ENCODE measurements at regions not wholly inside any gene's neighbourhood (a gene's known extent, or its start where the extent isn't known, plus 50 kb on each side); places are given as distances from the start of the nearest gene placed in this dataset.

GRCh38 chr1:56414728-56415224 is 164.6 kb downstream of the PLPP3 start (continued):
- peak in 1 of 2 experiments; percentile 75; a peak in 2 of 4 replicates for TF ChIP-seq REST (IDR thresholded peaks at IDR 0.05; ENCODE audit: borderline replicate concordance in 1 of 2, low read depth in 1 of 2, low read length in 2 of 2)
- peak; percentile 35; the same call in 1 of the 2 replicates for TF ChIP-seq HIC2 (CRISPR knock-in tag; IDR thresholded peaks at IDR 0.05; ENCODE audit: low read depth)
- peak; percentile 59; the same call in 1 of the 2 replicates for TF ChIP-seq ZNF431 (CRISPR knock-in tag; IDR thresholded peaks at IDR 0.05; ENCODE audit: borderline replicate concordance, low read depth)
- no peak for TF ChIP-seq DBP (CRISPR knock-in tag; IDR thresholded peaks at IDR 0.05; ENCODE audit: not compliant biosample characterization)
- TF ChIP-seq THAP7 (CRISPR knock-in tag; IDR thresholded peaks at IDR 0.05), result no peak
- TF ChIP-seq ZNF644 (CRISPR knock-in tag; IDR thresholded peaks at IDR 0.05; ENCODE audit: low read depth), result peak; percentile 74
- TF ChIP-seq ZNF430 (CRISPR knock-in tag; IDR thresholded peaks at IDR 0.05), result peak; percentile 67
- no peak for TF ChIP-seq IRF9 (CRISPR knock-in tag; IDR thresholded peaks at IDR 0.05; ENCODE audit: borderline replicate concordance)
- TF ChIP-seq NR2F2 (IDR thresholded peaks at IDR 0.05; ENCODE audit: borderline replicate concordance, low read depth), result peak; percentile 65; the same call in 1 of the 2 replicates
- no peak for TF ChIP-seq ZNF775 (CRISPR knock-in tag; IDR thresholded peaks at IDR 0.05; ENCODE audit: borderline replicate concordance)
- peak; percentile 81 for TF ChIP-seq KAT8 (CRISPR knock-in tag; IDR thresholded peaks at IDR 0.05)
- TF ChIP-seq PATZ1 (CRISPR knock-in tag; IDR thresholded peaks at IDR 0.05), result peak; percentile 84
- TF ChIP-seq YEATS2 (CRISPR knock-in tag; IDR thresholded peaks at IDR 0.05; ENCODE audit: borderline replicate concordance), result peak; percentile 66; the same call in 1 of the 2 replicates
- no peak for TF ChIP-seq PCBP1 (IDR thresholded peaks at IDR 0.05; ENCODE audit: borderline replicate concordance, low read depth, low read length)
- no peak for TF ChIP-seq CENPBD1 (CRISPR knock-in tag; IDR thresholded peaks at IDR 0.05; ENCODE audit: borderline replicate concordance, low read depth)
- no peak for TF ChIP-seq ZNF704 (CRISPR knock-in tag; IDR thresholded peaks at IDR 0.05; ENCODE audit: borderline replicate concordance)
